Stimulated activated memory B cell treated with anti-CD40 and anti-IgM and Interleukin-4, amounts not matched to agents 10 μg/mL and 1 μg/mL and 100 μg/mL, for 72 hours (primary cell): ENCODE measurements at regions not wholly inside any gene's neighbourhood (a gene's known extent, or its start where the extent isn't known, plus 50 kb on each side); places are given as distances from the start of the nearest gene placed in this dataset.

Source experiments
- ATAC-seq: fragments of 150-1000 bp; cut with Tn5 transposase; 2 replicates; pipeline ENCODE4 v1.10.0; 2021
- H3K27ac Mint-ChIP-seq: one replicate; pipeline ENCODE4 v1.8.0; 2022; ENCODE audit warnings: mild to moderate bottlenecking, mixed read lengths
- H3K27me3 Mint-ChIP-seq: one replicate; pipeline ENCODE4 v1.8.0; 2022; ENCODE audit warnings: mixed read lengths
- H3K36me3 Mint-ChIP-seq: one replicate; pipeline ENCODE4 v1.8.0; 2022; ENCODE audit warnings: mixed read lengths
- H3K4me1 Mint-ChIP-seq: one replicate; pipeline ENCODE4 v1.8.0; 2022; ENCODE audit warnings: mixed read lengths
- H3K4me3 Mint-ChIP-seq: one replicate; pipeline ENCODE4 v1.8.0; 2022; ENCODE audit warnings: mild to moderate bottlenecking, moderate library complexity, mixed read lengths
- H3K9me3 Mint-ChIP-seq: one replicate; pipeline ENCODE4 v1.8.0; 2022; ENCODE audit warnings: mixed read lengths

GRCh38 chr11:98153752-98154151 is 867.0 kb upstream of the CNTN5 start:
- no peak overlapping the region for H3K4me3 Mint-ChIP-seq
- peaks cover 13% of the 10 kb centered on the region for H3K9me3 Mint-ChIP-seq
- no peaks in the 10 kb centered on the region for H3K36me3 Mint-ChIP-seq
- H3K4me1 Mint-ChIP-seq = no peaks in the 10 kb centered on the region
- ATAC-seq = no peak
- H3K27me3 Mint-ChIP-seq = no peaks in the 10 kb centered on the region
- H3K27ac Mint-ChIP-seq = no peak overlapping the region

GRCh38 chr11:98155696-98156095 is 865.1 kb upstream of the CNTN5 start:
- Mint-ChIP-seq H3K27me3 (no peaks in the 10 kb centered on the region), H3K27ac (no peak overlapping the region), H3K4me1 (no peaks in the 10 kb centered on the region), H3K9me3 (peaks cover 14% of the 10 kb centered on the region), H3K36me3 (no peaks in the 10 kb centered on the region), H3K4me3 (no peak overlapping the region)
- no peak for ATAC-seq

GRCh38 chr11:98177925-98178324 is 842.8 kb upstream of the CNTN5 start:
- ATAC-seq = no peak
- Mint-ChIP-seq H3K9me3 (peaks cover 8% of the 10 kb centered on the region), H3K4me1 (no peaks in the 10 kb centered on the region), H3K36me3 (no peaks in the 10 kb centered on the region), H3K4me3 (no peak overlapping the region), H3K27me3 (no peaks in the 10 kb centered on the region), H3K27ac (no peak overlapping the region)

- peaks cover 4% of the 10 kb centered on the region for H3K9me3 Mint-ChIP-seq
- H3K27ac Mint-ChIP-seq = no peak overlapping the region
- no peak for ATAC-seq
- no peaks in the 10 kb centered on the region for H3K27me3 Mint-ChIP-seq
- H3K4me1 Mint-ChIP-seq = no peaks in the 10 kb centered on the region
- H3K36me3 Mint-ChIP-seq = no peaks in the 10 kb centered on the region
- no peak overlapping the region for H3K4me3 Mint-ChIP-seq
These were observed 840.2 kb upstream of the CNTN5 start for GRCh38 chr11:98180511-98180910.

GRCh38 chr11:98180921-98181320 is 839.8 kb upstream of the CNTN5 start:
- ATAC-seq = no peak
- H3K9me3 Mint-ChIP-seq = peaks cover 4% of the 10 kb centered on the region
- H3K27me3 Mint-ChIP-seq = no peaks in the 10 kb centered on the region
- H3K4me3 Mint-ChIP-seq = no peak overlapping the region
- no peaks in the 10 kb centered on the region for H3K36me3 Mint-ChIP-seq
- no peaks in the 10 kb centered on the region for H3K4me1 Mint-ChIP-seq
- no peak overlapping the region for H3K27ac Mint-ChIP-seq

GRCh38 chr11:98183034-98183433 is 837.7 kb upstream of the CNTN5 start:
- Mint-ChIP-seq H3K27me3 (no peaks in the 10 kb centered on the region), H3K27ac (no peak overlapping the region), H3K4me1 (no peaks in the 10 kb centered on the region), H3K36me3 (no peaks in the 10 kb centered on the region), H3K4me3 (no peak overlapping the region), H3K9me3 (peaks cover 5% of the 10 kb centered on the region)
- no peak for ATAC-seq

GRCh38 chr11:98185245-98185644 is 835.5 kb upstream of the CNTN5 start:
- Mint-ChIP-seq H3K4me1 (no peaks in the 10 kb centered on the region), H3K9me3 (peaks cover 5% of the 10 kb centered on the region), H3K4me3 (no peak overlapping the region), H3K36me3 (no peaks in the 10 kb centered on the region), H3K27me3 (no peaks in the 10 kb centered on the region), H3K27ac (no peak overlapping the region)
- peak; percentile 36 for ATAC-seq

- Mint-ChIP-seq H3K36me3 (no peaks in the 10 kb centered on the region), H3K27me3 (no peaks in the 10 kb centered on the region), H3K4me3 (no peak overlapping the region), H3K4me1 (no peaks in the 10 kb centered on the region), H3K27ac (no peak overlapping the region), H3K9me3 (peaks cover 4% of the 10 kb centered on the region)
- ATAC-seq = no peak
These were observed 826.1 kb upstream of the CNTN5 start for GRCh38 chr11:98194611-98195010.

- Mint-ChIP-seq H3K27me3 (no peaks in the 10 kb centered on the region), H3K9me3 (peaks cover 4% of the 10 kb centered on the region)
These were observed 825.4 kb upstream of the CNTN5 start for GRCh38 chr11:98195300-98195699.

GRCh38 chr11:98207086-98207485 is 813.7 kb upstream of the CNTN5 start:
- Mint-ChIP-seq H3K9me3 (peaks cover 6% of the 10 kb centered on the region), H3K36me3 (no peaks in the 10 kb centered on the region), H3K27me3 (no peaks in the 10 kb centered on the region), H3K4me1 (no peaks in the 10 kb centered on the region), H3K27ac (no peak overlapping the region), H3K4me3 (no peak overlapping the region)
- ATAC-seq = peak; percentile 31

More at GRCh38 chr11:98195300-98195699, 825.4 kb upstream of the CNTN5 start:
- no peak overlapping the region for H3K27ac Mint-ChIP-seq
- H3K36me3 Mint-ChIP-seq = no peaks in the 10 kb centered on the region
- H3K4me1 Mint-ChIP-seq = no peaks in the 10 kb centered on the region
- H3K4me3 Mint-ChIP-seq = no peak overlapping the region
- no peak for ATAC-seq

- Mint-ChIP-seq H3K27ac (no peak overlapping the region), H3K4me3 (no peak overlapping the region), H3K9me3 (peaks cover 3% of the 10 kb centered on the region), H3K36me3 (no peaks in the 10 kb centered on the region), H3K4me1 (no peaks in the 10 kb centered on the region), H3K27me3 (no peaks in the 10 kb centered on the region)
- ATAC-seq = no peak
These were observed 793.5 kb upstream of the CNTN5 start for GRCh38 chr11:98227278-98227677.

- no peak for ATAC-seq
- H3K4me1 Mint-ChIP-seq = no peaks in the 10 kb centered on the region
- H3K9me3 Mint-ChIP-seq = no peaks in the 10 kb centered on the region
- no peak overlapping the region for H3K27ac Mint-ChIP-seq
- H3K4me3 Mint-ChIP-seq = no peak overlapping the region
- H3K27me3 Mint-ChIP-seq = no peaks in the 10 kb centered on the region
- no peaks in the 10 kb centered on the region for H3K36me3 Mint-ChIP-seq
These were observed 790.1 kb upstream of the CNTN5 start for GRCh38 chr11:98230678-98231077.

- H3K36me3 Mint-ChIP-seq = no peaks in the 10 kb centered on the region
- no peak for ATAC-seq
- no peak overlapping the region for H3K27ac Mint-ChIP-seq
- no peaks in the 10 kb centered on the region for H3K4me1 Mint-ChIP-seq
- no peak overlapping the region for H3K4me3 Mint-ChIP-seq
- H3K27me3 Mint-ChIP-seq = no peaks in the 10 kb centered on the region
- H3K9me3 Mint-ChIP-seq = peaks cover 6% of the 10 kb centered on the region
These were observed 786.1 kb upstream of the CNTN5 start for GRCh38 chr11:98234698-98235097.

- H3K4me3 Mint-ChIP-seq = no peak overlapping the region
- H3K9me3 Mint-ChIP-seq = peaks cover 12% of the 10 kb centered on the region
- H3K27ac Mint-ChIP-seq = no peak overlapping the region
- no peaks in the 10 kb centered on the region for H3K4me1 Mint-ChIP-seq
- no peaks in the 10 kb centered on the region for H3K27me3 Mint-ChIP-seq
- H3K36me3 Mint-ChIP-seq = no peaks in the 10 kb centered on the region
- no peak for ATAC-seq
These were observed 776.9 kb upstream of the CNTN5 start for GRCh38 chr11:98243897-98244296.

GRCh38 chr11:98260983-98261382 is 759.8 kb upstream of the CNTN5 start:
- ATAC-seq = no peak
- no peak overlapping the region for H3K4me3 Mint-ChIP-seq
- no peaks in the 10 kb centered on the region for H3K27me3 Mint-ChIP-seq
- H3K9me3 Mint-ChIP-seq = peaks cover 10% of the 10 kb centered on the region
- H3K27ac Mint-ChIP-seq = no peak overlapping the region
- H3K36me3 Mint-ChIP-seq = no peaks in the 10 kb centered on the region
- no peaks in the 10 kb centered on the region for H3K4me1 Mint-ChIP-seq

- no peaks in the 10 kb centered on the region for H3K4me1 Mint-ChIP-seq
- H3K27ac Mint-ChIP-seq = no peak overlapping the region
- H3K9me3 Mint-ChIP-seq = no peaks in the 10 kb centered on the region
- no peaks in the 10 kb centered on the region for H3K27me3 Mint-ChIP-seq
- no peaks in the 10 kb centered on the region for H3K36me3 Mint-ChIP-seq
- H3K4me3 Mint-ChIP-seq = no peak overlapping the region
- ATAC-seq = no peak
These were observed 743.4 kb upstream of the CNTN5 start for GRCh38 chr11:98277251-98277912.
